WTC11 (cell line): ENCODE measurements at regions not wholly inside any gene's neighbourhood (a gene's known extent, or its start where the extent isn't known, plus 50 kb on each side); places are given as distances from the start of the nearest gene placed in this dataset.
"Not testable (repeated sequence)": the region's sequence is repeated elsewhere in the genome, so short reads cannot be mapped to it uniquely, and the experiment has no call there.

Experiments used
- ESRRA ChIP-seq: sonication (generic); formaldehyde crosslinking; IDR thresholded peaks from 2 replicates; pipeline ENCODE4 v1.8.1; 2022; ENCODE audit warnings: mild to moderate bottlenecking, missing genetic modification reagents, borderline replicate concordance
- NR2C2 ChIP-seq: sonication (generic); formaldehyde crosslinking; IDR thresholded peaks from 2 replicates; pipeline ENCODE4 v1.8.0; 2022; ENCODE audit warnings: mild to moderate bottlenecking, missing genetic modification reagents
- ZNF121 ChIP-seq: sonication (generic); formaldehyde crosslinking; IDR thresholded peaks from 2 replicates; pipeline ENCODE4 v1.8.0; 2023; ENCODE audit warnings: missing genetic modification reagents
- TF ChIP-seq, protein P1 (sequence below): fragments of 200-600 bp; IDR thresholded peaks from 2 replicates; pipeline ENCODE4 v1.8.0; 2022; ENCODE audit warnings: antibody characterized with exemption
- TF ChIP-seq, protein P2 (sequence below): sonication (generic); formaldehyde crosslinking; IDR thresholded peaks from 2 replicates; pipeline ENCODE4 v1.8.1; 2023; ENCODE audit warnings: mild to moderate bottlenecking, missing genetic modification reagents
- TF ChIP-seq, protein P3 (sequence below): fragments of 250-450 bp; sonication (Bioruptor Pico); IDR thresholded peaks from 2 replicates; pipeline ENCODE4 v1.9.0; 2021; ENCODE audit warnings: moderate library complexity, mild to moderate bottlenecking, inconsistent platforms, borderline replicate concordance
- TF ChIP-seq, protein P4 (sequence below): sonication (generic); formaldehyde crosslinking; IDR thresholded peaks from 2 replicates; pipeline ENCODE4 v1.8.0; 2023; ENCODE audit warnings: mild to moderate bottlenecking, missing genetic modification reagents

DNA sequence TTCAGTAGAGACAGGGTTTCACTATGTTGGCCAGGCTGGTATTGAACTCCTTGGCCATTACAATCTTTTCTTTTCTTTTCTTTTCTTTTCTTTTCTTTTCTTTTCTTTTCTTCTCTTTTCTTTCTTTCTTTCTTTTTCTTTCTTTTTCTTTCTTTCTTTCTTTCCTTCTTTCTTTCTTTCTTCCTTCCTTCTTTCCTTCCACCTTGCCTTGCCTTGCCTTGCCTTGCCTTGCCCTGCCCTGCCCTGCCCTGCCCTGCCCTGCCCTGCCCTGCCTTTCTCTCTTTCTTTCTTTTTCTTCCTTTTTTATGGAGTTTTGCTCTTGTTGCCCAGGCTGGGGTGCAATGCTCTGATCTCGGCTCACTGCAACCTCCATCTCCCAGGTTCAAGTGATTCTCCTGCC is 112.5 kb upstream of the HAO2 start:
- TF ChIP-seq NR2C2, ESRRA, ZNF121 (CRISPR knock-in tag): not testable (repeated sequence)
- TF ChIP-seq, protein P1, sequence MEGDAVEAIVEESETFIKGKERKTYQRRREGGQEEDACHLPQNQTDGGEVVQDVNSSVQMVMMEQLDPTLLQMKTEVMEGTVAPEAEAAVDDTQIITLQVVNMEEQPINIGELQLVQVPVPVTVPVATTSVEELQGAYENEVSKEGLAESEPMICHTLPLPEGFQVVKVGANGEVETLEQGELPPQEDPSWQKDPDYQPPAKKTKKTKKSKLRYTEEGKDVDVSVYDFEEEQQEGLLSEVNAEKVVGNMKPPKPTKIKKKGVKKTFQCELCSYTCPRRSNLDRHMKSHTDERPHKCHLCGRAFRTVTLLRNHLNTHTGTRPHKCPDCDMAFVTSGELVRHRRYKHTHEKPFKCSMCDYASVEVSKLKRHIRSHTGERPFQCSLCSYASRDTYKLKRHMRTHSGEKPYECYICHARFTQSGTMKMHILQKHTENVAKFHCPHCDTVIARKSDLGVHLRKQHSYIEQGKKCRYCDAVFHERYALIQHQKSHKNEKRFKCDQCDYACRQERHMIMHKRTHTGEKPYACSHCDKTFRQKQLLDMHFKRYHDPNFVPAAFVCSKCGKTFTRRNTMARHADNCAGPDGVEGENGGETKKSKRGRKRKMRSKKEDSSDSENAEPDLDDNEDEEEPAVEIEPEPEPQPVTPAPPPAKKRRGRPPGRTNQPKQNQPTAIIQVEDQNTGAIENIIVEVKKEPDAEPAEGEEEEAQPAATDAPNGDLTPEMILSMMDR, result not testable (repeated sequence)
- TF ChIP-seq, protein P2, sequence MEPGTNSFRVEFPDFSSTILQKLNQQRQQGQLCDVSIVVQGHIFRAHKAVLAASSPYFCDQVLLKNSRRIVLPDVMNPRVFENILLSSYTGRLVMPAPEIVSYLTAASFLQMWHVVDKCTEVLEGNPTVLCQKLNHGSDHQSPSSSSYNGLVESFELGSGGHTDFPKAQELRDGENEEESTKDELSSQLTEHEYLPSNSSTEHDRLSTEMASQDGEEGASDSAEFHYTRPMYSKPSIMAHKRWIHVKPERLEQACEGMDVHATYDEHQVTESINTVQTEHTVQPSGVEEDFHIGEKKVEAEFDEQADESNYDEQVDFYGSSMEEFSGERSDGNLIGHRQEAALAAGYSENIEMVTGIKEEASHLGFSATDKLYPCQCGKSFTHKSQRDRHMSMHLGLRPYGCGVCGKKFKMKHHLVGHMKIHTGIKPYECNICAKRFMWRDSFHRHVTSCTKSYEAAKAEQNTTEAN (CRISPR knock-in tag), result not testable (repeated sequence)
- TF ChIP-seq, protein P3, sequence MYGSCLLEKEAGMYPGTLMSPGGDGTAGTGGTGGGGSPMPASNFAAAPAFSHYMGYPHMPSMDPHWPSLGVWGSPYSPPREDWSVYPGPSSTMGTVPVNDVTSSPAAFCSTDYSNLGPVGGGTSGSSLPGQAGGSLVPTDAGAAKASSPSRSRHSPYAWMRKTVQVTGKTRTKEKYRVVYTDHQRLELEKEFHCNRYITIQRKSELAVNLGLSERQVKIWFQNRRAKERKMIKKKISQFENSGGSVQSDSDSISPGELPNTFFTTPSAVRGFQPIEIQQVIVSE (CRISPR knock-in tag), result not testable (repeated sequence)
- TF ChIP-seq, protein P4, sequence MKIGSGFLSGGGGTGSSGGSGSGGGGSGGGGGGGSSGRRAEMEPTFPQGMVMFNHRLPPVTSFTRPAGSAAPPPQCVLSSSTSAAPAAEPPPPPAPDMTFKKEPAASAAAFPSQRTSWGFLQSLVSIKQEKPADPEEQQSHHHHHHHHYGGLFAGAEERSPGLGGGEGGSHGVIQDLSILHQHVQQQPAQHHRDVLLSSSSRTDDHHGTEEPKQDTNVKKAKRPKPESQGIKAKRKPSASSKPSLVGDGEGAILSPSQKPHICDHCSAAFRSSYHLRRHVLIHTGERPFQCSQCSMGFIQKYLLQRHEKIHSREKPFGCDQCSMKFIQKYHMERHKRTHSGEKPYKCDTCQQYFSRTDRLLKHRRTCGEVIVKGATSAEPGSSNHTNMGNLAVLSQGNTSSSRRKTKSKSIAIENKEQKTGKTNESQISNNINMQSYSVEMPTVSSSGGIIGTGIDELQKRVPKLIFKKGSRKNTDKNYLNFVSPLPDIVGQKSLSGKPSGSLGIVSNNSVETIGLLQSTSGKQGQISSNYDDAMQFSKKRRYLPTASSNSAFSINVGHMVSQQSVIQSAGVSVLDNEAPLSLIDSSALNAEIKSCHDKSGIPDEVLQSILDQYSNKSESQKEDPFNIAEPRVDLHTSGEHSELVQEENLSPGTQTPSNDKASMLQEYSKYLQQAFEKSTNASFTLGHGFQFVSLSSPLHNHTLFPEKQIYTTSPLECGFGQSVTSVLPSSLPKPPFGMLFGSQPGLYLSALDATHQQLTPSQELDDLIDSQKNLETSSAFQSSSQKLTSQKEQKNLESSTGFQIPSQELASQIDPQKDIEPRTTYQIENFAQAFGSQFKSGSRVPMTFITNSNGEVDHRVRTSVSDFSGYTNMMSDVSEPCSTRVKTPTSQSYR (CRISPR knock-in tag), result not testable (repeated sequence)
